ENCODE measurements at regions not wholly inside any gene's neighbourhood (a gene's known extent, or its start where the extent isn't known, plus 50 kb on each side); places are given as distances from the start of the nearest gene placed in this dataset.

GRCh38 chr11:60607483-60607882 is 91.9 kb upstream of the MS4A8 start:
- TF ChIP-seq CTCF (IDR thresholded peaks at IDR 0.05) (no peak), POLR2A (IDR thresholded peaks at IDR 0.05) (no peak)

Data from thyroid gland (tissue), 4 donors.